ENCODE measurements at regions not wholly inside any gene's neighbourhood (a gene's known extent, or its start where the extent isn't known, plus 50 kb on each side); places are given as distances from the start of the nearest gene placed in this dataset.

- H3K27ac ChIP-seq (ENCODE audit: low read depth in 1 of 3, low read length in 2 of 3), result no peak overlapping the region
- DNase-seq (no peak), FAIRE-seq (no peak)
- H3K4me3 ChIP-seq (ENCODE audit: low read depth in 1 of 3, low read length in 3 of 3), result no peak overlapping the region
- H3K4me1 ChIP-seq (ENCODE audit: control insufficient read depth in 3 of 3, insufficient read depth in 2 of 3, low read depth in 1 of 3, low read length in 2 of 3), result no peaks in the 10 kb centered on the region
- no peaks in the 10 kb centered on the region for H3K27me3 ChIP-seq (ENCODE audit: control insufficient read depth in 3 of 3, insufficient read depth in 3 of 3, low read length in 3 of 3)
- H3K9me3 ChIP-seq (ENCODE audit: control insufficient read depth in 2 of 2, insufficient read depth in 1 of 2, low read depth in 1 of 2, low read length in 1 of 2), result no peaks in the 10 kb centered on the region
- H3K36me3 ChIP-seq (ENCODE audit: control insufficient read depth in 3 of 3, insufficient read depth in 2 of 3, low read depth in 1 of 3, low read length in 3 of 3), result no peaks in the 10 kb centered on the region
- WGBS, 3 donors, result 76 to 94% (median 81%) methylated on average over 2 of the region's 2 CpGs
These were observed 837.3 kb upstream of the KLHL1 start for GRCh38 chr13:70945506-70945905.

- H3K27ac ChIP-seq (ENCODE audit: low read depth in 1 of 3, low read length in 2 of 3), result no peak overlapping the region
- no peak for FAIRE-seq
- no peaks in the 10 kb centered on the region for H3K4me1 ChIP-seq (ENCODE audit: control insufficient read depth in 3 of 3, insufficient read depth in 2 of 3, low read depth in 1 of 3, low read length in 2 of 3)
- peak in 1 of 2 donors; percentile 1 for DNase-seq
- H3K27me3 ChIP-seq (ENCODE audit: control insufficient read depth in 3 of 3, insufficient read depth in 3 of 3, low read length in 3 of 3), result no peaks in the 10 kb centered on the region
- no peaks in the 10 kb centered on the region for H3K9me3 ChIP-seq (ENCODE audit: control insufficient read depth in 2 of 2, insufficient read depth in 1 of 2, low read depth in 1 of 2, low read length in 1 of 2)
- 21 to 51% (median 23%) methylated on average over 1 of the region's 1 CpG for WGBS, 3 donors
- no peak overlapping the region for H3K4me3 ChIP-seq (ENCODE audit: low read depth in 1 of 3, low read length in 3 of 3)
- no peaks in the 10 kb centered on the region for H3K36me3 ChIP-seq (ENCODE audit: control insufficient read depth in 3 of 3, insufficient read depth in 2 of 3, low read depth in 1 of 3, low read length in 3 of 3)
These were observed 833.2 kb upstream of the KLHL1 start for GRCh38 chr13:70941454-70941853.

GRCh38 chr13:70938462-70938861, 830.2 kb upstream of the KLHL1 start:
- H3K36me3 ChIP-seq (ENCODE audit: control insufficient read depth in 3 of 3, insufficient read depth in 2 of 3, low read depth in 1 of 3, low read length in 3 of 3), result no peaks in the 10 kb centered on the region
- no peaks in the 10 kb centered on the region for H3K4me1 ChIP-seq (ENCODE audit: control insufficient read depth in 3 of 3, insufficient read depth in 2 of 3, low read depth in 1 of 3, low read length in 2 of 3)
- DNase-seq (no peak), FAIRE-seq (no peak)
- no peak overlapping the region for H3K27ac ChIP-seq (ENCODE audit: low read depth in 1 of 3, low read length in 2 of 3)
- 94 to 100% (median 100%) methylated on average over 1 of the region's 1 CpG for WGBS, 3 donors
- H3K4me3 ChIP-seq (ENCODE audit: low read depth in 1 of 3, low read length in 3 of 3), result no peak overlapping the region
- H3K9me3 ChIP-seq (ENCODE audit: control insufficient read depth in 2 of 2, insufficient read depth in 1 of 2, low read depth in 1 of 2, low read length in 1 of 2), result no peaks in the 10 kb centered on the region
- H3K27me3 ChIP-seq (ENCODE audit: control insufficient read depth in 3 of 3, insufficient read depth in 3 of 3, low read length in 3 of 3), result no peaks in the 10 kb centered on the region

- WGBS, 3 donors, result 80 to 88% (median 81%) methylated on average over 3 of the region's 3 CpGs
- FAIRE-seq, result no peak
These were observed 824.3 kb upstream of the KLHL1 start for GRCh38 chr13:70932511-70932910.

GRCh38 chr13:70923863-70924752, 815.9 kb upstream of the KLHL1 start:
- H3K9me3 ChIP-seq (ENCODE audit: control insufficient read depth in 2 of 2, insufficient read depth in 1 of 2, low read depth in 1 of 2, low read length in 1 of 2), result no peaks in the 10 kb centered on the region

More at GRCh38 chr13:70932511-70932910, 824.3 kb upstream of the KLHL1 start:
- Histone ChIP-seq H3K4me1 (ENCODE audit: control insufficient read depth in 3 of 3, insufficient read depth in 2 of 3, low read depth in 1 of 3, low read length in 2 of 3) (no peaks in the 10 kb centered on the region), H3K4me3 (ENCODE audit: low read depth in 1 of 3, low read length in 3 of 3) (no peak overlapping the region), H3K9me3 (ENCODE audit: control insufficient read depth in 2 of 2, insufficient read depth in 1 of 2, low read depth in 1 of 2, low read length in 1 of 2) (no peaks in the 10 kb centered on the region), H3K36me3 (ENCODE audit: control insufficient read depth in 3 of 3, insufficient read depth in 2 of 3, low read depth in 1 of 3, low read length in 3 of 3) (no peaks in the 10 kb centered on the region), H3K27me3 (ENCODE audit: control insufficient read depth in 3 of 3, insufficient read depth in 3 of 3, low read length in 3 of 3) (no peaks in the 10 kb centered on the region), H3K27ac (ENCODE audit: low read depth in 1 of 3, low read length in 2 of 3) (no peak overlapping the region)
- DNase-seq, result no peak

GRCh38 chr13:70911286-70911685, 803.0 kb upstream of the KLHL1 start:
- H3K9me3 ChIP-seq (ENCODE audit: control insufficient read depth in 2 of 2, insufficient read depth in 1 of 2, low read depth in 1 of 2, low read length in 1 of 2), result no peaks in the 10 kb centered on the region
- DNase-seq (no peak), FAIRE-seq (no peak)
- H3K4me1 ChIP-seq (ENCODE audit: control insufficient read depth in 3 of 3, insufficient read depth in 2 of 3, low read depth in 1 of 3, low read length in 2 of 3), result no peaks in the 10 kb centered on the region
- H3K36me3 ChIP-seq (ENCODE audit: control insufficient read depth in 3 of 3, insufficient read depth in 2 of 3, low read depth in 1 of 3, low read length in 3 of 3), result no peaks in the 10 kb centered on the region
- 22 to 45% (median 44%) methylated on average over 1 of the region's 1 CpG for WGBS, 3 donors
- no peaks in the 10 kb centered on the region for H3K27me3 ChIP-seq (ENCODE audit: control insufficient read depth in 3 of 3, insufficient read depth in 3 of 3, low read length in 3 of 3)
- no peak overlapping the region for H3K27ac ChIP-seq (ENCODE audit: low read depth in 1 of 3, low read length in 2 of 3)
- no peak overlapping the region for H3K4me3 ChIP-seq (ENCODE audit: low read depth in 1 of 3, low read length in 3 of 3)

More at GRCh38 chr13:70923863-70924752, 815.9 kb upstream of the KLHL1 start:
- Histone ChIP-seq H3K36me3 (ENCODE audit: control insufficient read depth in 3 of 3, insufficient read depth in 2 of 3, low read depth in 1 of 3, low read length in 3 of 3) (no peaks in the 10 kb centered on the region), H3K4me1 (ENCODE audit: control insufficient read depth in 3 of 3, insufficient read depth in 2 of 3, low read depth in 1 of 3, low read length in 2 of 3) (no peaks in the 10 kb centered on the region), H3K27me3 (ENCODE audit: control insufficient read depth in 3 of 3, insufficient read depth in 3 of 3, low read length in 3 of 3) (no peaks in the 10 kb centered on the region), H3K27ac (ENCODE audit: low read depth in 1 of 3, low read length in 2 of 3) (no peak overlapping the region), H3K4me3 (ENCODE audit: low read depth in 1 of 3, low read length in 3 of 3) (no peak overlapping the region)
- DNase-seq, result no peak
- no peak for FAIRE-seq
- WGBS, 3 donors, result 80 to 85% (median 84%) methylated on average over 38 of the region's 38 CpGs

GRCh38 chr13:70908795-70909194, 800.5 kb upstream of the KLHL1 start:
- Histone ChIP-seq H3K4me3 (ENCODE audit: low read depth in 1 of 3, low read length in 3 of 3) (no peak overlapping the region), H3K27me3 (ENCODE audit: control insufficient read depth in 3 of 3, insufficient read depth in 3 of 3, low read length in 3 of 3) (no peaks in the 10 kb centered on the region), H3K4me1 (ENCODE audit: control insufficient read depth in 3 of 3, insufficient read depth in 2 of 3, low read depth in 1 of 3, low read length in 2 of 3) (no peaks in the 10 kb centered on the region), H3K9me3 (ENCODE audit: control insufficient read depth in 2 of 2, insufficient read depth in 1 of 2, low read depth in 1 of 2, low read length in 1 of 2) (no peaks in the 10 kb centered on the region), H3K27ac (ENCODE audit: low read depth in 1 of 3, low read length in 2 of 3) (no peak overlapping the region), H3K36me3 (ENCODE audit: control insufficient read depth in 3 of 3, insufficient read depth in 2 of 3, low read depth in 1 of 3, low read length in 3 of 3) (no peaks in the 10 kb centered on the region)
- 37 to 67% (median 46%) methylated on average over 3 of the region's 3 CpGs for WGBS, 3 donors
- FAIRE-seq (no peak), DNase-seq (no peak)

- H3K9me3 ChIP-seq (ENCODE audit: control insufficient read depth in 2 of 2, insufficient read depth in 1 of 2, low read depth in 1 of 2, low read length in 1 of 2), result no peaks in the 10 kb centered on the region
- no peaks in the 10 kb centered on the region for H3K4me1 ChIP-seq (ENCODE audit: control insufficient read depth in 3 of 3, insufficient read depth in 2 of 3, low read depth in 1 of 3, low read length in 2 of 3)
- 20 to 36% (median 29%) methylated on average over 2 of the region's 2 CpGs for WGBS, 3 donors
- H3K27me3 ChIP-seq (ENCODE audit: control insufficient read depth in 3 of 3, insufficient read depth in 3 of 3, low read length in 3 of 3), result no peaks in the 10 kb centered on the region
- FAIRE-seq (no peak), DNase-seq (no peak)
- H3K27ac ChIP-seq (ENCODE audit: low read depth in 1 of 3, low read length in 2 of 3), result no peak overlapping the region
- no peak overlapping the region for H3K4me3 ChIP-seq (ENCODE audit: low read depth in 1 of 3, low read length in 3 of 3)
- H3K36me3 ChIP-seq (ENCODE audit: control insufficient read depth in 3 of 3, insufficient read depth in 2 of 3, low read depth in 1 of 3, low read length in 3 of 3), result no peaks in the 10 kb centered on the region
These were observed 796.8 kb upstream of the KLHL1 start for GRCh38 chr13:70905035-70905434.

GRCh38 chr13:70896136-70896535, 787.9 kb upstream of the KLHL1 start:
- H3K27me3 ChIP-seq (ENCODE audit: control insufficient read depth in 3 of 3, insufficient read depth in 3 of 3, low read length in 3 of 3), result no peaks in the 10 kb centered on the region
- FAIRE-seq, result no peak
- H3K4me1 ChIP-seq (ENCODE audit: control insufficient read depth in 3 of 3, insufficient read depth in 2 of 3, low read depth in 1 of 3, low read length in 2 of 3), result no peaks in the 10 kb centered on the region
- H3K4me3 ChIP-seq (ENCODE audit: low read depth in 1 of 3, low read length in 3 of 3), result no peak overlapping the region
- H3K9me3 ChIP-seq (ENCODE audit: control insufficient read depth in 2 of 2, insufficient read depth in 1 of 2, low read depth in 1 of 2, low read length in 1 of 2), result no peaks in the 10 kb centered on the region
- H3K36me3 ChIP-seq (ENCODE audit: control insufficient read depth in 3 of 3, insufficient read depth in 2 of 3, low read depth in 1 of 3, low read length in 3 of 3), result no peaks in the 10 kb centered on the region
- no peak for DNase-seq
- H3K27ac ChIP-seq (ENCODE audit: low read depth in 1 of 3, low read length in 2 of 3), result no peak overlapping the region
